GM13977 (cell line): ENCODE measurements at regions not wholly inside any gene's neighbourhood (a gene's known extent, or its start where the extent isn't known, plus 50 kb on each side); places are given as distances from the start of the nearest gene placed in this dataset.

Experiments used
- DNase-seq: peaks from one replicate; pipeline ENCODE4 v3.0.0; 2012; ENCODE audit warnings: low spot score
- CTCF ChIP-seq: IDR thresholded peaks from 2 replicates; pipeline ENCODE4 v1.5.1; 2012; ENCODE audit warnings: mild to moderate bottlenecking, control low read depth; ENCODE audit not compliant: insufficient read depth; ENCODE audit errors: extremely low read depth, missing control alignments
- in situ Hi-C: fragments of 300-500 bp; cut with MboI; formaldehyde crosslinking; loops from one replicate; pipeline ENCODE4 v1.12.0; 2022; ENCODE audit warnings: low sequenced_read_pairs, low pct_unique_long_range_greater_than_20kb, mixed read lengths, inconsistent platforms; ENCODE audit not compliant: unreplicated experiment

- in situ Hi-C loops: no loop called here
- no peak for DNase-seq
- no peak for TF ChIP-seq CTCF
Measured at GRCh38 chr5:17882760-17883488, 248.7 kb downstream of the TAF11L14 start.

- no peak for TF ChIP-seq CTCF
- DNase-seq: no peak
- in situ Hi-C loops: no loop called here
Measured at GRCh38 chr5:17888155-17888554, 253.9 kb downstream of the TAF11L14 start.

GRCh38 chr5:17890501-17890900, 256.2 kb downstream of the TAF11L14 start:
- DNase-seq: no peak
- no peak for TF ChIP-seq CTCF
- in situ Hi-C loops: no loop called here

GRCh38 chr5:17891881-17892280, 257.6 kb downstream of the TAF11L14 start:
- no peak for DNase-seq
- no peak for TF ChIP-seq CTCF
- in situ Hi-C loops: no loop called here

- no peak for TF ChIP-seq CTCF
- DNase-seq: no peak
- in situ Hi-C loops: no loop called here
Measured at GRCh38 chr5:17893026-17893635, 258.9 kb downstream of the TAF11L14 start.

GRCh38 chr5:17895288-17896033, 261.2 kb downstream of the TAF11L14 start:
- no peak for DNase-seq
- no peak for TF ChIP-seq CTCF
- in situ Hi-C loops: no loop called here
